ENCODE measurements at regions not wholly inside any gene's neighbourhood (a gene's known extent, or its start where the extent isn't known, plus 50 kb on each side); places are given as distances from the start of the nearest gene placed in this dataset.

- no peak for TF ChIP-seq CTCF (conservative IDR thresholded peaks at IDR 0.05; ENCODE audit: low read length)
- TF ChIP-seq EZH2phosphoT487 (IDR thresholded peaks at IDR 0.05; ENCODE audit: borderline replicate concordance), result no peak
Observed at GRCh38 chr12:93243689-93244513, 133.8 kb upstream of the NUDT4 start.
